GM18511 (cell line): ENCODE measurements at regions not wholly inside any gene's neighbourhood (a gene's known extent, or its start where the extent isn't known, plus 50 kb on each side); places are given as distances from the start of the nearest gene placed in this dataset.
A peak's percentile ranks its signal among the peaks of the same experiment; 100 is the strongest.
"Not testable (repeated sequence)": the region's sequence is repeated elsewhere in the genome, so short reads cannot be mapped to it uniquely, and the experiment has no call there.

Experiments
- ATAC-seq: cut with Tn5 transposase; IDR thresholded peaks from one replicate; pipeline ENCODE4 v1.9.1; 2021; ENCODE audit warnings: mild to moderate bottlenecking, moderate library complexity; ENCODE audit not compliant: unreplicated experiment

DNA sequence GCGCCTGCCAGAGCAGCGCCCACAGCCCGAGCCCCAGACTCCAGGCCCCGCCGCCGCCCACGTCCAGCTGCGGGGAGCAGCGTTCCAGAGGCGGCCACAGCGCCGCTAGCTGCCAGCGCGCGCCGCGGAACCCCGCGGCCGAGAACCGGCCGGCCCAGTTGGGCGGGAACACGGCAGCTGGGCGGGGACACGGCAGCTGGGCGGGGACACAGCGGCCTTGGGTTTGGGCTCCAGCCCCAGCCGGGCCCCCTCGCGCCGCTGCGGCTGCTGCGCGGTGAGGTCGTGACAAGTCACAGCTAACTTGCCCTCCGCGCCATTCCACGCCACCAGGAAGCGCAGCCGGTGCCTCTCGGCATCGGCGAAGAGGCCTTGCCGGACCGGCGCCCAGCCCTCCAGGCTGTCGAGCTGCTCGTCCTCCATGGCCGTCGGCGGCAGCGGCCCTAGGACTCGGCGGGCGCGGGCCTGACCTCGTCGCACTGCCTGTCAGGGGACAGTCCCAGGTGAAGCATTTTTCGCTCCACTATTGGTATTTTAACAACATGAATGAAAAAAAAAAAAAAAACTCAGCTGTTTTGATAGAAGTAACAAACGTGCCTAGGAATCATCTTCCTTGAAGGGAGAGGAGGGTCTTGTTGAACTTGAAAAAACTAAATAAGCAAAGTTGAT is 56.6 kb upstream of the GOLGA8N start:
- peak; percentile 88 for ATAC-seq

- ATAC-seq = peak; percentile 36
These were observed 57.2 kb upstream of the GOLGA8N start for GRCh38 chr15:32536057-32536493.

DNA sequence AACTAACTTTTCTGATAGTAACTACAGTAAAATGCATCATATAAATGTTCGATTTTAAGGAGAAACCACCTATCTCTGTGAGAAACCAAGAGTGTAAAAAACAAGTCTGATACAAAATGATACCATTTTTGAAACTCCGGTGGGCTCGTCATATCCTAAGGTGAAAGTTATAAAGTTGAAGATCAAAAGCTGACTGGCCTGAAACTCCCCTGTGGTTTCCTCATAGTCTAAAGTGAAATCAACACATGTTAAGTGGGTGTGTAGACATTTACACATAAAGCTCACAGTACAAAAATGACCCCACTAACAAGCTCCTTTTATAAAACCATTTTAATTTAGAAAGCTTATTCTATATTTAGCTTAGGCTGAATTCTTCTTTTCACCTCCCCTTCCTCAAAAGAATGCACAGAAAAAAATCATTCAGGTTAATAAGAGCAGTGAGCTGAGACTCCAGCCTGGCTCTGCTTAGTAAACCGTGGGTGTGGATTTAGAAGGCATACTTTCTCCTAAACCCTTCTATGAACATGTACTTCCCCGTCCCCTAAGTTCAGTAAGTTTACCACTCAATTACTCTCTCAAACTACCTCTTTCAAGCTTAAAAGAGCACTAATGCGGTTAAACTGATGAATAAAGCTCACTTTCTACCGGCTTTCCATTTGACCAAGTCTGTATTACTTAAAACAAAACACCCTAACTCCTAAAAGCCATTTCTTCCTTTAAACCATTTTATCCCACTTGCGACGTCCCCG is 57.9 kb upstream of the GOLGA8N start:
- ATAC-seq = peak; percentile 37

DNA sequence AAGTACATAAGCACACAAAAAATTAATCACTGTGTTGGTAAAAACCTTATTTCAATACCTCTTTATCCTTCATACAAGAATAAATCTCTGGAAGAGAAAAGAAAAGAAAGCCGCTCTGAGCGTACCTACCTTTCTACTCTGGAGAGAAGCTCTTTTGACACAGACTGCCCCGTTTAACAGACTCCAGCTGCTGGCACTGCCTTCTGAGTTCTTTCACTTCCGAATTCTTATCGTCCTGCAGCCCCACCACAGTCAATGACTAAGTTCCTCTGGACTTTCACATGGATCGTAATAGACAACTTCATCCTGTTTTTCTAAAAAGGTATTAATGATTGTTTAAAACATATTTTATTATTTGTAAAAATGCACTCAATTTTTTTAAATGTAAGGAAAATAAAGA is 67.5 kb upstream of the GOLGA8O start:
- not testable (repeated sequence) for ATAC-seq

DNA sequence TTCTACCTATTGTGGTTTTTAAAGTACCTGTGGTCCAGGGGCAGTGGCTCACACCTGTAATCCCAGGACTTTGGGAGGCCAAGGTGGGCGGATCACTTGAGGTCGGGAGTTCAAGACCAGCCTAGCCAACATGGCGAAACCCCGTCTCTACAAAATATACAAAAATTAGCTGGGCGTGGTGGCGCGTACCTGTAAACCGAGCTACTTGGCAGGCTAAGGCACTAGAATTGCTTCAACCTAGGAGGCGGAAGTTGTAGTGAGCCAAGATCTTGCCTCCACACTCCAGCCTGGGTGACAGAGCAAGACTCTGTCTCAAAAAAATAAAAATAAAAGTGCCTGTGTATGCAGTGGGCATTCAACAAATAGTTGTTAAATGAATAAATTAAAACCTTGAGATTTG is 67.0 kb upstream of the GOLGA8O start:
- ATAC-seq = not testable (repeated sequence)

- ATAC-seq = not testable (repeated sequence)
These were observed 63.5 kb upstream of the GOLGA8O start for GRCh38 chr15:32518976-32519375.

GRCh38 chr15:32518013-32518412 is 62.6 kb upstream of the GOLGA8O start:
- not testable (repeated sequence) for ATAC-seq

DNA sequence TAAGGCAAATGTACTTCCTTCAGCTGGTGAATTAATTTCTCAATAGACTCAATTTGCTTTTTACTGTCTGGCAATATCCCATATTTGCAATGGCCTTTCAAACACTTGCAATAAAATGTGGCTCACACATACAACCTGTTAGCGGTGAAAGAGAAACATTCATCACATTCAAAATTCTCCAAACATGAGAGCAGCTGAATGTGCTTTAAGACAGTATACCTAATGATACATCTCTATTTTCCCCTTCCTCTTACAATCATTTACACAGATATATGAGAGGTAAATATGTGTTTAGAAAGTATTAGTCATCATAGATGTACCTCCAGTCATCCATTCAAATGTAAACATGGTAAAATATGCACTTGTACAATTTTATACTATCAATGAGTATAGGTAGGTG is 61.5 kb upstream of the GOLGA8O start:
- not testable (repeated sequence) for ATAC-seq

DNA sequence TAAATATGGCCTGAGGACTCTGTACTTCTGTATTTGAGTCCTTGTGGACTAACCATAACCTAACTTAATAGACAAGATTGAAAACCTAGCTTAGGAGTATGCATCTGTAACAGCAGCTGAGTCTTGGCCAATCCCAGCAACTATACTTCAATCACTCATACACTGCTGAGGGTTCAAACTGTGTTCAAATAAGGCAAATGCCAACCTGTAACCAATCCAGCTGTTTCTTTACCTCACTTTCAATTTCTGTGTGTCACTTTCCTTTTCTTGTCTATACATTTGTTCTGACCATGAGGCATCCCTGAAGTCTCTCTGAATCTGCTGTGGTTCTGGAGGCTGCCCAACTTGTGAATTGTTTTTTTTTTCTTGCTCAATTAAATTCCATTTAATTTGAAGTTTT is 57.9 kb upstream of the GOLGA8O start:
- not testable (repeated sequence) for ATAC-seq

DNA sequence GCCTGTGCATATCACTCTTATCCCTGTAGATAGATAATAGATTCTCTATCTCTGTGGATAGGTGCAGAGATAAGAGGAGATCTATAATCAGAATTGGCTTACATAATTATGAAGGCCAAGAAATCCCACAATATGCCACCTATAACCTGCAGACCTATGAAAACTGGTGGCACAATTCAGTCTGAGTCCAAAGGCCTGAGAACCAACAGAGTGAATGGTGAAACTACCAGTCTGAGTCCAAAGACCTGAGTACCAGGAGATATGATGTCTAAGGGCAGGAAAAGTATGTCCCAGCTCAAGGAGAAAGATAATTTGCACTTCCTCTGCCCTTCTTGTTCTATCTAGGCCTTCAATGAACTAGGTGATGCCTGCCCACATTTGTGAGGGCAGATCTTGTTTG is 54.6 kb upstream of the GOLGA8O start:
- not testable (repeated sequence) for ATAC-seq

DNA sequence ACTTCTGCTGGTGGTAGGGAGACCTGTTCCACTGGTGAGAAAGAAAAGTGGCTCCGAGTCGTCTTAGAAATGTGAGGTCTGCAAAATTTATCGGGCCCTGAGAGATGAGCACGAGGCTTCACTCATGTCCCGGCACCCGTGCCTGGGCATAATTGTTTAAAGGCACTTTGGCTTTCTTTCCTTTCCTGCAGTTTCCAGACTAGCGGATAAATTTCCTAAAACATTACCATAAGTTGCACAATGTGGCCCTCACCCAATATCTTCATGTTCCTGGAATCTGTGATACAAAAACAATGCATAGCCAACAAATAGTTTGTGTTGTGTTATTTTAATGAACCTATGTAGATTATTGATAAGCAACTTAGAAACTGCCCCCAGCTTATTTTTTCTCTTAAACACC is 52.6 kb upstream of the GOLGA8O start:
- not testable (repeated sequence) for ATAC-seq

DNA sequence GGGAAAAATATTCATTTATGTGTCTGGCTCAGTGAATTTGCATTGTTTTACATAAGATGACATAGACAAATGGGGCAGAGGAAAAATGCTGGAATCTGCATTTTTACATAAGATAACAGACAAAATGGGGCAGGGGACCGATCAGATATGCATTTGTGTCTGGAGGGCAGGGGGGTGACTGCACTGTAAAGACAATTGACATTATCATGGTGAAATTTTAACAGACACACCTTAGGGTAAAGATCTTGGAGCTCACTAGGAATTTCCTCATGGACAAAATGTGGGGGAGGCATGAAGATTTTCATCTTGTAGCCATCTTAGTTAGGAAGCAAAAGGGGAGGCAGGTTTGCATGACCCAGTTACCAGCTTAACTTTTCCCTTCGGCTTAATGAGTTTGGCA is 51.4 kb upstream of the GOLGA8O start:
- ATAC-seq = not testable (repeated sequence)

DNA sequence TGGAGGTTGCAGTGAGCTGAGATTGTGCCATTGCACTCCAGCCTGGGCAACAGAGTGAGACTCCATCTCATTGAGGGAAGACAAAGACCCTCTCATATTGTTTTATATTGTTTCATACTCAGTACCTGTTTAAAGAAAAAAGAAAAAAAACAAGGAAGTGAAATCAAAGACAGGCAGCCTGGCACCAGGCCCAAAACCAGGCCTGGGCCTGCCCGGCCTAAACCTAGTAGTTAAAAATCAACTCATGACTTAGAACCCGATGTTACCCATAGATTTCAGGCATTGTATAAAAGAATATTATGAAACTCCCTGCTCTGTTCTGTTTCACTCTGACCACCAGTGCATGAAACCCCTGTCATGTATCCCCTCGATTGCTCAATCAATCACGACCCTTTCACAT is 50.2 kb upstream of the GOLGA8O start:
- ATAC-seq = not testable (repeated sequence)
